ENCODE measurements at regions not wholly inside any gene's neighbourhood (a gene's known extent, or its start where the extent isn't known, plus 50 kb on each side); places are given as distances from the start of the nearest gene placed in this dataset.

DNA sequence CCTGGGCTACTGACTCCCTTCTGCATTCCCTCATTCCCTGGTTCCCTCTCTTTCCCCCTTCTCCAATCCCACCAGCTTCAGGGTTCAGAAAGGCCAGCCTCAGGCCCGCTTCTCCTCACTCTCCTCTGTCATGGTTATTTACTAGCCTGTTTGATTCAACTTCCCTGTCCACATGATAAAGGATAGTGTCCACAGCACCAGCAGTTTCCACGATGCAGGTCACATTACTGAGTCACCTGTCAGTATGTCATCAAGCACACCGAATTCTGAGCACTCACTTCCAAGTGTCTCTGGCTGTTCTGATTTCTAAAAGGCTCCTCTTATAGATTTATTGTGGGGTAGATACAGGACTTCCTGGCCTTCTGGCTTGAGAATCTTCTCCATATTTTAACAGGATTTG, 96.6 kb upstream of the CTNNB1 start:
- Mint-ChIP-seq H3K27me3 (ENCODE audit: unreplicated experiment) (peaks cover 7% of the 10 kb centered on the region), H3K27ac (ENCODE audit: unreplicated experiment) (no peak overlapping the region), H3K4me3 (ENCODE audit: low read depth, unreplicated experiment) (no peak overlapping the region), H3K4me1 (ENCODE audit: low read depth, unreplicated experiment) (no peaks in the 10 kb centered on the region), H3K9me3 (ENCODE audit: low read depth, unreplicated experiment) (no peaks in the 10 kb centered on the region), H3K36me3 (ENCODE audit: insufficient read depth, unreplicated experiment) (no peaks in the 10 kb centered on the region)
- TF ChIP-seq, protein P1, sequence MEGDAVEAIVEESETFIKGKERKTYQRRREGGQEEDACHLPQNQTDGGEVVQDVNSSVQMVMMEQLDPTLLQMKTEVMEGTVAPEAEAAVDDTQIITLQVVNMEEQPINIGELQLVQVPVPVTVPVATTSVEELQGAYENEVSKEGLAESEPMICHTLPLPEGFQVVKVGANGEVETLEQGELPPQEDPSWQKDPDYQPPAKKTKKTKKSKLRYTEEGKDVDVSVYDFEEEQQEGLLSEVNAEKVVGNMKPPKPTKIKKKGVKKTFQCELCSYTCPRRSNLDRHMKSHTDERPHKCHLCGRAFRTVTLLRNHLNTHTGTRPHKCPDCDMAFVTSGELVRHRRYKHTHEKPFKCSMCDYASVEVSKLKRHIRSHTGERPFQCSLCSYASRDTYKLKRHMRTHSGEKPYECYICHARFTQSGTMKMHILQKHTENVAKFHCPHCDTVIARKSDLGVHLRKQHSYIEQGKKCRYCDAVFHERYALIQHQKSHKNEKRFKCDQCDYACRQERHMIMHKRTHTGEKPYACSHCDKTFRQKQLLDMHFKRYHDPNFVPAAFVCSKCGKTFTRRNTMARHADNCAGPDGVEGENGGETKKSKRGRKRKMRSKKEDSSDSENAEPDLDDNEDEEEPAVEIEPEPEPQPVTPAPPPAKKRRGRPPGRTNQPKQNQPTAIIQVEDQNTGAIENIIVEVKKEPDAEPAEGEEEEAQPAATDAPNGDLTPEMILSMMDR (IDR thresholded peaks at IDR 0.05; ENCODE audit: unreplicated experiment): no peak
- intact Hi-C loops (cut with micrococcal nuclease; ENCODE audit: unreplicated experiment): no loop called here
- BruUV-seq (replicated peaks): no TSS peak
- DNase-seq: no peak
- CTCF ChIA-PET: no interaction called here

DNA sequence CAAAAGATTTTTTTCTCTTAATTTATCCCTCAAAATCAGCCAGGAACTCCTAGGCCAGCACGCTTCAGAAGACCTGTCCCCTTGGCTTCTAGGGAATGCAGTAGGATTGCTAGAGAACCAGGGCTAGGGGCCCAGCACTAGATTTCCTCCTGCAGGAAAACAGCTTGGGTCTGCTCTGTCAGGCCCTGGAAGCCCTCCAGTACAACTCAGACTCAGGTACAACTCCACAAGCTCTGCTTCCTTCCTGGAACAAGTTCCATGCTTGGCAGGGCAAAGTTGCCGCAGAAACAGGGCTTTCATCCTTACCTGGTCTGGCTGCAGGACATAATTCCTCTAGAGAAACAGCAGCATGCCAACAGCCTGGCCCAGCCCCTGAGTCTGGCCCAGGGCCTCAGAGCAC, 96.1 kb upstream of the CTNNB1 start:
- CTCF ChIA-PET: no interaction called here
- Mint-ChIP-seq H3K4me1 (ENCODE audit: low read depth, unreplicated experiment) (no peaks in the 10 kb centered on the region), H3K27me3 (ENCODE audit: unreplicated experiment) (peaks cover 3% of the 10 kb centered on the region), H3K9me3 (ENCODE audit: low read depth, unreplicated experiment) (no peaks in the 10 kb centered on the region), H3K27ac (ENCODE audit: unreplicated experiment) (no peak overlapping the region), H3K36me3 (ENCODE audit: insufficient read depth, unreplicated experiment) (no peaks in the 10 kb centered on the region), H3K4me3 (ENCODE audit: low read depth, unreplicated experiment) (no peak overlapping the region)
- intact Hi-C loops (cut with micrococcal nuclease; ENCODE audit: unreplicated experiment): no loop called here
- TF ChIP-seq, protein P1 (IDR thresholded peaks at IDR 0.05; ENCODE audit: unreplicated experiment): no peak
- no TSS peak for BruUV-seq (replicated peaks)
- DNase-seq: no peak

DNA sequence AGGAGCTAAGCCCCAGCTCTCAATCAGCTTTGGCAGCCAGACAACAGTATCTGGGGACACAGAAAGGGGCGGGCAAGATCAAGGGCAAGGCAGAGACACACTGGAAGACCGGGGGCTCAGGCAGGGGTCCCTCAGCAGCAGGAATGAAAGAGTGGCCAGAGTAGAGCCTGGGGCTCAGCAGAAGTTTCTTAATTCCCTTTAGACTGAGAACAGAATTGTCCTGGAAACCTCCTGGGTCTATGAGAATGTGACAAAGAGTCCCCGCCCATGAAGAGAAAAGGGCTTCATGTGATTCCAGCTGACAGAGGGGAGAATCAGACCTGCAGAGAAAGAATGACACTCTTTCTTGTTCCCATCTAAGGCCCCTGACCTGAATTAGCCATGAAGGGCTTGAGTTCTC, 95.2 kb upstream of the CTNNB1 start:
- no peaks in the 10 kb centered on the region for H3K4me1 Mint-ChIP-seq (ENCODE audit: low read depth, unreplicated experiment)
- no peaks in the 10 kb centered on the region for H3K9me3 Mint-ChIP-seq (ENCODE audit: low read depth, unreplicated experiment)
- no peaks in the 10 kb centered on the region for H3K36me3 Mint-ChIP-seq (ENCODE audit: insufficient read depth, unreplicated experiment)
- H3K27ac Mint-ChIP-seq (ENCODE audit: unreplicated experiment): no peak overlapping the region
- TF ChIP-seq, protein P1 (IDR thresholded peaks at IDR 0.05; ENCODE audit: unreplicated experiment): no peak
- no peaks in the 10 kb centered on the region for H3K27me3 Mint-ChIP-seq (ENCODE audit: unreplicated experiment)
- H3K4me3 Mint-ChIP-seq (ENCODE audit: low read depth, unreplicated experiment): no peak overlapping the region
- intact Hi-C loops (cut with micrococcal nuclease; ENCODE audit: unreplicated experiment): no loop called here
- no TSS peak for BruUV-seq (replicated peaks)
- CTCF ChIA-PET: no interaction called here
- DNase-seq: no peak

DNA sequence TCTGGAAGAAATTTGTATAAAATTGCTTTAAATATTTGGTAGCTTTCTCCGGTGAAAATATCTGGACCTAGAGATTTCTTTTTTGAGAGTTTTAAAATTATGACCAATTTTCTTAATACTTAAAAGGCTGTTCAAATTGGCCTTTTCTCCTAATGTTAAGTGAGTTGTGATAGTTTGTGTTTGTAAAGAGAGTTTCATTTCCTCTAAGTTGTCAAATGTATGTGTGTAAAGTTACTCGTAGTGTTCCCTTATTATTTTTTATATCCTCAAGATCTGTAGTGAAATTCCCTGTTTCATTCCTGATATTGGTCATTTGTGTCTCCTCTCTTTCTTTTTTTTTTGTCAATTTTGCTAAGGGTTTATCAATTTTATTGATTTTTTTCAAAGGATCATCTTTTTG, 92.6 kb upstream of the CTNNB1 start:
- BruUV-seq (replicated peaks): no TSS peak
- no peak overlapping the region for H3K27ac Mint-ChIP-seq (ENCODE audit: unreplicated experiment)
- TF ChIP-seq, protein P1 (IDR thresholded peaks at IDR 0.05; ENCODE audit: unreplicated experiment): no peak
- H3K36me3 Mint-ChIP-seq (ENCODE audit: insufficient read depth, unreplicated experiment): no peaks in the 10 kb centered on the region
- H3K9me3 Mint-ChIP-seq (ENCODE audit: low read depth, unreplicated experiment): no peaks in the 10 kb centered on the region
- intact Hi-C loops (cut with micrococcal nuclease; ENCODE audit: unreplicated experiment): no loop called here
- H3K27me3 Mint-ChIP-seq (ENCODE audit: unreplicated experiment): peaks cover 7% of the 10 kb centered on the region
- CTCF ChIA-PET: interaction anchor here (0.7 kb wide), 1 partner anchor 452 kb away, joined by 5 read pairs; no protein-coding TSS in a partner anchor
- no peak overlapping the region for H3K4me3 Mint-ChIP-seq (ENCODE audit: low read depth, unreplicated experiment)
- no peaks in the 10 kb centered on the region for H3K4me1 Mint-ChIP-seq (ENCODE audit: low read depth, unreplicated experiment)
- no peak for DNase-seq

Data from Calu3 (cell line).